ENCODE measurements at regions not wholly inside any gene's neighbourhood (a gene's known extent, or its start where the extent isn't known, plus 50 kb on each side); places are given as distances from the start of the nearest gene placed in this dataset.

DNA sequence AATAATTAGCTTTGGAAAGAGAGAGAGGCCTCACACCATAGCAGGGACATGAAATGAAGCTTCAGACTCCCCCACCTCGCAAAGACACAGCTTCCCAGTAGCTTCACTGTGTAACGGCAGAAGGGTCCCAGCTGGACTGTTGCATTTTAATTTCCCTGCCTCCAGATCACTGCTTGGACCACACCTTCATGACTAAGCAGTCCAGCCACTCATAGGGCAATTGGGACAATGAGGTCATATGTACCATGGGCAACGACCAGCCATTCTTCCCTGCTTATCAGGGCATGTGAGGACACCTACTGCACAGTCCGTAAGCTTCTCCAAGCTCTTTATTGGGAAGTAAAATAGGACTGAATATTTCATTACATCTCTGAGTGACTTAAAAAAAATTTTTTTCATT lies 183.0 kb downstream of the MREG start:
- Mint-ChIP-seq H3K27ac (no peak overlapping the region), H3K27me3 (ENCODE audit: low read depth) (no peaks in the 10 kb centered on the region), H3K9me3 (no peaks in the 10 kb centered on the region), H3K36me3 (no peaks in the 10 kb centered on the region), H3K4me1 (peaks cover 25% of the 10 kb centered on the region), H3K4me3 (no peak overlapping the region)
- POLR2A ChIA-PET: no interaction called here
- no peak for TF ChIP-seq CREM (CRISPR knock-in tag; IDR thresholded peaks at IDR 0.05)
- no peak for ATAC-seq
- CTCF ChIA-PET: interaction anchor here (0.6 to 2.5 kb wide), 4 partner anchors 10 to 646 kb away, joined by 3 to 12 read pairs (median 6); no protein-coding TSS in a partner anchor
- no peak for DNase-seq (ENCODE audit: low spot score)

DNA sequence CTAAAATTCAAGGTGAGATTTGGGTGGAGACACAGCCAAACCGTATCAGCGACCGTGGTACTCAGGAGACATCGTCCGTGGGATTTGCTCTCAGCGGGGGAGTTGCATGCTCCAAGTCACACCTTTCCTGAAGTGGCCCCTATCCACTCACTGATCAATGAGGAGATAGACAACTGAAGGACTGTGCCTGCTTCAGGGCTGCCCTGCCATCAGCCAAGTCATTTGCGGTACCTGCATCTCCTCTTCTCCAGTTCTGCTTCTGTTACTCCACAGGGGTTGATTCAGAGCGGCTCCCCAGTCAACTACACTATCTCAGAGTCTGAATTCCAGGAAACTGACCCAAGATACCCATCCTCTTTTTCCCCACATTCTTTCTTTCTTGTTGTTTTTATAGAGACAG lies 184.1 kb downstream of the MREG start:
- POLR2A ChIA-PET: no interaction called here
- H3K36me3 Mint-ChIP-seq: peaks cover 3% of the 10 kb centered on the region; the same call in 1 of the 2 replicates
- H3K4me3 Mint-ChIP-seq: no peak overlapping the region
- no peak overlapping the region for H3K27ac Mint-ChIP-seq
- CTCF ChIA-PET: interaction anchor here (0.6 to 2.5 kb wide), 9 partner anchors 10 to 392 kb away, joined by 3 to 54 read pairs (median 12); no protein-coding TSS in a partner anchor
- no peaks in the 10 kb centered on the region for H3K27me3 Mint-ChIP-seq (ENCODE audit: low read depth)
- DNase-seq (ENCODE audit: low spot score) (no peak), ATAC-seq (no peak)
- peaks cover 25% of the 10 kb centered on the region for H3K4me1 Mint-ChIP-seq
- TF ChIP-seq, protein P1, sequence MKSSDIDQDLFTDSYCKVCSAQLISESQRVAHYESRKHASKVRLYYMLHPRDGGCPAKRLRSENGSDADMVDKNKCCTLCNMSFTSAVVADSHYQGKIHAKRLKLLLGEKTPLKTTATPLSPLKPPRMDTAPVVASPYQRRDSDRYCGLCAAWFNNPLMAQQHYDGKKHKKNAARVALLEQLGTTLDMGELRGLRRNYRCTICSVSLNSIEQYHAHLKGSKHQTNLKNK (CRISPR knock-in tag; IDR thresholded peaks at IDR 0.05): no peak
- TF ChIP-seq, protein P2, sequence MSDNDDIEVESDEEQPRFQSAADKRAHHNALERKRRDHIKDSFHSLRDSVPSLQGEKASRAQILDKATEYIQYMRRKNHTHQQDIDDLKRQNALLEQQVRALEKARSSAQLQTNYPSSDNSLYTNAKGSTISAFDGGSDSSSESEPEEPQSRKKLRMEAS (CRISPR knock-in tag; IDR thresholded peaks at IDR 0.05): no peak
- TF ChIP-seq CREM (CRISPR knock-in tag; IDR thresholded peaks at IDR 0.05): no peak
- no peak for TF ChIP-seq ZNF263 (CRISPR knock-in tag; IDR thresholded peaks at IDR 0.05; ENCODE audit: low read depth)
- no peak for TF ChIP-seq SP1 (CRISPR knock-in tag; conservative IDR thresholded peaks at IDR 0.05)
- no peak for TF ChIP-seq ZNF425 (CRISPR knock-in tag; conservative IDR thresholded peaks at IDR 0.05)
- TF ChIP-seq IRF2 (CRISPR knock-in tag; IDR thresholded peaks at IDR 0.05; ENCODE audit: borderline replicate concordance, low read depth): no peak
- no peak for TF ChIP-seq ZNF671 (CRISPR knock-in tag; IDR thresholded peaks at IDR 0.05)
- TF ChIP-seq CREB1 (CRISPR knock-in tag; IDR thresholded peaks at IDR 0.05): no peak
- no peak for TF ChIP-seq USF1 (CRISPR knock-in tag; IDR thresholded peaks at IDR 0.05)
- no peak for TF ChIP-seq USF2 (CRISPR knock-in tag; IDR thresholded peaks at IDR 0.05)
- TF ChIP-seq ATF6 (CRISPR knock-in tag; IDR thresholded peaks at IDR 0.05): no peak
- no peak for TF ChIP-seq NFE2L1 (CRISPR knock-in tag; IDR thresholded peaks at IDR 0.05)
- TF ChIP-seq ETV6 (CRISPR knock-in tag; IDR thresholded peaks at IDR 0.05): no peak
- H3K9me3 Mint-ChIP-seq: peaks cover 10% of the 10 kb centered on the region

- H3K27me3 Mint-ChIP-seq (ENCODE audit: low read depth): no peaks in the 10 kb centered on the region
- no peak overlapping the region for H3K27ac Mint-ChIP-seq
- TF ChIP-seq CREM (CRISPR knock-in tag; IDR thresholded peaks at IDR 0.05): no peak
- TF ChIP-seq CREB1 (CRISPR knock-in tag; IDR thresholded peaks at IDR 0.05): no peak
- TF ChIP-seq GABPB1 (CRISPR knock-in tag; IDR thresholded peaks at IDR 0.05): peak; percentile 52; the same call in 1 of the 2 replicates
- no peak for TF ChIP-seq ZNF317 (CRISPR knock-in tag; IDR thresholded peaks at IDR 0.05; ENCODE audit: borderline replicate concordance, low read depth)
- peak; percentile 42 for TF ChIP-seq CTCF (IDR thresholded peaks at IDR 0.05)
- TF ChIP-seq NFE2L1 (CRISPR knock-in tag; IDR thresholded peaks at IDR 0.05): no peak
- no peak for TF ChIP-seq IRF2 (CRISPR knock-in tag; IDR thresholded peaks at IDR 0.05; ENCODE audit: borderline replicate concordance, low read depth)
- TF ChIP-seq, protein P3, sequence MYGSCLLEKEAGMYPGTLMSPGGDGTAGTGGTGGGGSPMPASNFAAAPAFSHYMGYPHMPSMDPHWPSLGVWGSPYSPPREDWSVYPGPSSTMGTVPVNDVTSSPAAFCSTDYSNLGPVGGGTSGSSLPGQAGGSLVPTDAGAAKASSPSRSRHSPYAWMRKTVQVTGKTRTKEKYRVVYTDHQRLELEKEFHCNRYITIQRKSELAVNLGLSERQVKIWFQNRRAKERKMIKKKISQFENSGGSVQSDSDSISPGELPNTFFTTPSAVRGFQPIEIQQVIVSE (CRISPR knock-in tag; IDR thresholded peaks at IDR 0.05; ENCODE audit: borderline replicate concordance): no peak
- CTCF ChIA-PET: interaction anchor here (0.6 to 2.5 kb wide), 52 partner anchors 9 to 1120 kb away, joined by 3 to 54 read pairs (median 4); no protein-coding TSS in a partner anchor
- H3K4me1 Mint-ChIP-seq: peaks cover 23% of the 10 kb centered on the region
- peak; percentile 99 for ATAC-seq
- POLR2A ChIA-PET: interaction anchor here (1.1 kb wide), 1 partner anchor 445 kb away, joined by 3 read pairs; no protein-coding TSS in a partner anchor
- H3K9me3 Mint-ChIP-seq: peaks cover 14% of the 10 kb centered on the region
- peak; percentile 78 for DNase-seq (ENCODE audit: low spot score)
- H3K36me3 Mint-ChIP-seq: peaks cover 3% of the 10 kb centered on the region; the same call in 1 of the 2 replicates
- no peak overlapping the region for H3K4me3 Mint-ChIP-seq
Observed at GRCh38 chr2:215828528-215829184, 184.7 kb downstream of the MREG start.
